HT1080 (cell line): ENCODE measurements at regions not wholly inside any gene's neighbourhood (a gene's known extent, or its start where the extent isn't known, plus 50 kb on each side); places are given as distances from the start of the nearest gene placed in this dataset.

Experiments used
- DNase-seq: peaks from one replicate; pipeline ENCODE4 v3.0.0-alpha.2; 2015; ENCODE audit warnings: low read depth

DNA sequence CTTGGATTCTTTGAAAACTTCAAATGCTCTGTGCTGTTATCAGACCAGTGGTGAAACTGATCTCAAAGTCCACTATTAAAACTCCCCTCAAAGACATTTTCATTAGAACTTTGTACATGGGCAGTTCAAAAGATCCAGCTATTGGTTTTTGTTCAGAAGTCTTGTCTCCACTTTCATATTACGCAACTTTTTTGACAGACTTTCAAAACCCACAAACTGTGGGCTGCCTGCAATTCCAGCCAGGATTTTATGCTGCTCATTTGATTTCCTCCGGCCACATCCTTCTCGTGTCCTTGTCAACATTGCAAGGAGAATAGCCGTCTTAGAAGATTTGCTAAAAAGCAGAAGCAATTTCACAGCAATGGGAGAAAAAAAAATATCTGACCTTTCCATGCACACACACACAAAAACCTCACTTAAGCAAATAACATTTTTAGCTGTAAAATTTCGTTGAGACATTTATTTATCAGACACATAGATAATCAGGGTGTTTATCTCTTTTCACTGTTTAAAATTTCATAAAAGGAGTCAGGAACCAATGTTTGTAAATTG is 1990.5 kb downstream of the MAT2B start:
- peak; percentile 5 for DNase-seq

DNA sequence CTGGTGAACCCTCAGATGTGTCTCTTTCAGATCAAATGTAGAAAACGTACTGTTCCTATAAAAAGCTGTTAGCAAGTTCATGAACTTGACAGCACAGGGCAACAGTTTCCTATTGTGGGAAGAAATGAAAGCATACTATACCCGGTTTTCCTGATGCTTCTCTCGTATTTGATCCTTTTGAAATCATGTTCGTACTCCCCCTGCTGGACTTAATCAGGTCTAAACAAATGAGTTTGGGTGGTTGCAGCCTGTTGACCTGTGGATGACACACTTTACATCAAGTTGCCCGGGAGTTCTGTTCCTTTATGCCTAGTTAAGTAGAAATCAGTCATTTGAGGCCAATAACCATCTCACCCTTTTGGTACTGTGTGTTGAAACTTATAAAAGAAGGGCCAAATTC is 1992.3 kb downstream of the MAT2B start:
- peak; percentile 65 for DNase-seq

DNA sequence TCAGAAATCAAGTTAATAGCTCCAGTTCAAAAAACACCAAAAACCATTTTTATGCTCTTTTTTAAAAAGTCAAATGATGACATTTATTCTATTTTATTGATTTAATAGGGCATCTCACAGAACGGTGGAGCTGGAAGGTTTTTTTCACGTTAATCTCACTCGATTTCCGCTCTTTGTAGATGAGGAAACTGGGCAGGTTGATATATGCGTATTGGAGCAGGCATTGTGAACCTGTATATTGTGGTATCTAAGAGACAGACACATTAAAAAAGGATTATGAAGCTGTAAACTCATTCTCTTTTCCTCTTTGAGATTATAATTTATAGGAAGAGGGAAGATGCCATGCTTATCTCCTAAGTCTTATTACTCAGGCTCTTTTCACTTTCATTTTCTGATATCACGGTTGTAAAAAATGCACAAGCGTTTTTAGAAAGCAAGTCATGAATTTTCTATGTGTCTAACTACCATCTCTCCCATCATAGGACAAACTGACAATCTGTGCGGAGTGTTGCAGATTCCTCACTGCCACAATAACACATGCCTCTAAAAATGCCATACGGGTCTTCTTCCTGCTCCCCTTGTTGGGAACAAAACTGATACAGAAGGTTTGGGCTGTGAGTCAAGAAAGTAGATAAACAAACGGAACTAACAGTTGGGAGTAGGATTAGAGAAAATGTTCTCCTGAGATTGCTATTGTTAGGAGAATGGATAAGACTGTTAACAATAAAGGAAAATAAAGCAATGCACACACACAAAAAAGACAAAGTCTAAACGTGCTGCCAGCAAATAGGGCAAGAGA is 1997.7 kb downstream of the MAT2B start:
- peak; percentile 22 for DNase-seq

DNA sequence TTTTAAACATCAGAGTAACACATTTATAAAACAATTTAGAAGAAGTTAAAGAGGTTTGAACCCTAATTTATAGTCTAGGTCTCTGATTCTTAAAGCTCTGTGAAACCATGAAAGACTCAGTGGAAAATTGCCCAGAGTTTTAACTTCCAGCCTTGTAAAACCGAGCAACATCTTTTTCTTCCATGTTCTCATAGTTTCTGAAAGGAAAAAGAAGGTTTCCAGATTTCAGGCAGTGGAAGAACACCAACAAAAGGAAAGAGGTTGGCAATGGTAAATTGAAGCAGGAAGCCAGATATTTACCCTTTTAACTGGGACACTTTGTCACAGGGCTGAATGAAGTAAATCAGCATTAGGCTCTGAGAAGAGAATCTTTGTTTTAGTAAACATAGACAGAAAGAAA is 1999.3 kb downstream of the MAT2B start:
- no peak for DNase-seq

DNA sequence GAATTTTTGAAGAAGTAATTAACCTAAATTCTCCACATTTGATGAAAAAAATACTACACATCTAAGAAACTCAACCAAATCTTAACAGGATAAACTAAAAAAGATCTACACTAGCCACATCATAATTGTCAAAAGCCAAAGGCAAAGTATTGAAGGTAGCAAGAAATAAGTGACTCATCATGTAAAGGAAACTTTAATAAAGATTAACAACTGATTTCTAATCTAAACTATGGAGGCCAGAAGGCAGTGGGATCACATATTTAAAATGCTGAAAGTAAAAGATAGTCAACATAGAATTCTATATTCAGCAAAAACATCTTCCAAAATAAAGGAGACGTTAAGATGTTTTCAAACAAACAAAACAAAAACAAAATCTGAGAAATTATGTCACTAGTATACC is 2002.9 kb downstream of the MAT2B start:
- no peak for DNase-seq

DNA sequence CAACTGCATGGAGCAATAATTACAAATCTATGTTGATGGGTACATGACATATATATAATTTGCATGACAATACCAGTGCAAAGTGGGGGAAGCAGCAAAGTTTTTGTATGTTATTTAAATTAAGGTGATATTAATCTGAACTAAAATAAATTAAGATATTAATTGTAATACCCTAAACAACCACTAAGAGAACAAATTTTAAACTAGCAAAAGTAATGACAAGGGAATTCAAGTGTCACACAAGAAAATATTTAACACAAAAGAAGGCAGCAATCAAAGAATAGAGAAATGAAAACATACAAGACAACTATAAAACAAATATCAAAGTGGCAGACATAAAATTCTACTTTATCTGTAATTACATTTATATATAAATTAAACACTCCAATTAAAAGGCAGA is 2003.4 kb downstream of the MAT2B start:
- DNase-seq = no peak

DNA sequence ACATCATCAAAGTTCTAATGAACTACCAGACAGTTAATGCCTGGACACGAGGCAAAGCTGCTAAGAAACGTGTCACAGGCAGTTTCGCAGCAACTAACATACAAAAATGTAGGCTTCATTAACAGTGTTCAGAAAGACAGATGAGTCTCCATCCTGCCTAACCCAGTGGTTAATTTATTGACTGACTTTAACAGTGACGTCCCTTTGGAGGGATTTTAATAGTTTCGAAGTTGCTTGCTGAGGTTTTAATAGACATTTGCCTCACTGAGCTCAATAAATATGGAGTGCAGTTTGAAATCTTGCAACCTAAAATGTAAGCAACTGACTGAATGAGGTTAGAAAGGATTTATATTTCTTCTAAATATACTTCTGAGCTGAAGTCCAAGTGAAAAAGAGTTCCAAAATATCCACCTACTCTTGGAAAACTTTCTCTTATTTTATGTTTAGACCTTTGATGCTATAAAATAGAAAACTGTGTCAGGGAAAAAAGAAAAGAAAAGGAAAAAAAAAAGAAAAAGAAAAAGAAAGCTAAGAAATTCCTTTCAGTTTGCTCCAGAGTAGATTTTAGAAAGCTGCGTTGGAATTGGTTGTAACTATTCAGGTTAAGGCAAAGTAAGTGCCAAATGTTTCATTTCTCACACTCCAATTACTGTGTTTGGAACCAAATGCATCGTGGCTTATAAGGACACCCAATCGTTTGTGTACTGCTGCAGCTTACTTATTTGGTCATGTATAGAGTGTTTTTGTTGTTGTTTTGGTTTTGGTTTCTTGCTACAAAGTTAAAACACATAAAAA is 2016.6 kb downstream of the MAT2B start:
- no peak for DNase-seq

DNA sequence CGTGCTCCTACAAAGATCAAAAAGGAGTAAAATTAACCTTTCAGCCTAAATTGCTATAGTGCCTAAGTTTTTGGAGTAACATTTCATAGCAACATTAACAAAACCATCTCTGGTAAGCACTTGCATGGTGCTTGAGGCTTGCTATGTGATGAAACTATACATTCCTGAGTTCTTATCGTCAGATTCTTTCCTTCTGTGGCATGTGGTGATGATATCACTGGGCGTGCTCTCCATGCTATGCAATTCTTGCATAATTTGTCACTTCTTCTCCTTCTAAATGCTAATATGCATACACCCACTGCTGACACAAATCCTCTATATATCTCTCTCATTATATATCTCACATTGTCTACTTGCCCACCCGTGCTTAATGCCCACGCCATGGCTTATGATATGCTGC is 2019.9 kb downstream of the MAT2B start:
- peak; percentile 43 for DNase-seq

DNA sequence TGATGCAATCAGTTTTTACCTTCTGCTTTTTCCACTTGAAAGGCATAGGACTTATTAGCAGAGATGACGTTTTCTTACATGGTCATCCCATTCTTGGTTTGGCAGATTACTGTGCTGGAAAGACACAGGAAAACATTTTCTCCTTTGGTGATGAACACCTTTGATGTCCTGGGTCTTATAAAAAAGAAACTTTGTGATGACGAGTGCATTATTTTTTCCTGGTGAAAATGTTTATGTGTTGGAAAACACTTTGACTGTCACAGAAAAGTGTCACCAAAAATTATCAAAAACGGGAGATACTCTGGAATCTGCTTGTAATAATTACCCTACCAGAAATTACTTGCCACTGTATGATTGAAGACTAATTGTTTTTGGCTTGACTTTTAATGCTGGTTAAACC is 2020.9 kb downstream of the MAT2B start:
- DNase-seq = no peak

DNA sequence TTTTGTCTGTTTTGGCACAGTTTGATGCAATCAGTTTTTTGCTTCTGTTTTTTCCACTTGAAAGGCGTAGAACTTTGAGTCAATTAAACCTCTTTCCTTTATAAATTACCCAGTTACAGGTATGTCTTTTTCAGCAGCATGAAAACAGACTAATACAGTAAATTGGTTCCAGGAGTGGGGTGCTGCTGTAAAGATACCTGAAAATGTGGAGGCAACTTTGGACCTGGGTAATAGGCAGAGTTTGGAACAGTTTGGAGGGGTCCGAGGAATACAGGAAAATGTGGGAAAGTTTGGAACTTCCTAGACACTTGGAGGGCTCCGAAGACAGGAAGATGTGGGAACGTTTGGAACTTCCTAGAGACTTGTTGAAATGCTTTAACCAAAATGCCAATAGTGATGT is 2022.2 kb downstream of the MAT2B start:
- DNase-seq = no peak

DNA sequence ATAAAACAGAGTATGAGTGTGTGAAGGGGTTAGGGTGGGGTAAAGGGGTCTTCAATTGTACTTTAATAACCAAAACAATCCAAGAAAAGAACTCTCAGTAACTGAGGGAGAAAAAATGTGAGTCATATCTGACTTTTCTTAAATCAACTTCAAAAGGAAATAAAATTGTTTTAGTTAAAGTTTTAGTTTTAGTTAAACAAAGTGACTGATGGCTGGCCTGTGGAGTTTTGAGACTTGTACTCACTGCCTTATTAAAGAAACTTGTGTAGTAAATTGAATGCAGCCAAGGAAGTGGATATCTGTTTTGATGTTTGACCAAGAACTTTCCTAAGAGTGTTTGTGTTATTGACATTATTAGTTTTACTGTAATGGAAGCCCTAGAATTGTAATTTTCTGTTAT is 2032.6 kb downstream of the MAT2B start:
- no peak for DNase-seq

DNA sequence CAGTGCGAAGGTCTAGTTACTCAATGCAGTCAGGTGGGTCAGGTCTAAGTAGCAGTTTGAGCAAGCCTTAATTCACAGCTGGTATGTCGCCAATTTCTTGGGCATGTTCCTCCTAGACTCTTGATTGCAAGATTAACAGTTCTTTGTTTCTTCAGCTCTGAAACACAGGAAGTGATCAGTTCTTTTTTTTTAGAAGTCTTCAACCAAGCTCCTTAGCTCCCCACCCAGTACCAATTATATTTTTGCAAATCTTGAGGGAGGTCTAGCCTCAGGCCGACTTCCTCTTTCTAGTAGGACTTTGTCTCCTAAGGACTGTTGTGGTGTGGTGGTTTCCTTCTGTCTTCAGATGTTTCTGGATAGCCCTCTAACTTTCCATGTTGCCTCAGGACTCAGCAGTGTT is 2054.2 kb downstream of the MAT2B start:
- DNase-seq = no peak

DNA sequence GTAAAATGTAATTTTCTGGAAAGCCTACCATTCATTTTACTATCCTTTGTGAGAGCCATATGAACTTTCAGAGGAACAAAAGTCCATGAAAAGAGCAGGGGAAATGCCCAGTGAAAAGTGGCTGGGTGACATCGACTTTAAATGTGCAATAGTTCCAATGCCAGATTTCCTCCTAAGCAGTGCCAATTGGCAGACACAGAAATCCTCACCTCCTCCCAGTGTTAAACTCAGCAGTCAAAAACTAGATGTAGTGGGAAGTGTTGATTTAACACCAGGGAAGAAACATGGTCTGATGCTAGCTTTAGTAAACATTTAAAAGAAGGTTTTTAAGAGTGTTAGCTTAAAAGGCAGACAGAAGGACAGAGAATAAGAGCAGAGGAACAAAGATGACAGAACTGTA is 2055.2 kb downstream of the MAT2B start:
- DNase-seq = no peak

DNA sequence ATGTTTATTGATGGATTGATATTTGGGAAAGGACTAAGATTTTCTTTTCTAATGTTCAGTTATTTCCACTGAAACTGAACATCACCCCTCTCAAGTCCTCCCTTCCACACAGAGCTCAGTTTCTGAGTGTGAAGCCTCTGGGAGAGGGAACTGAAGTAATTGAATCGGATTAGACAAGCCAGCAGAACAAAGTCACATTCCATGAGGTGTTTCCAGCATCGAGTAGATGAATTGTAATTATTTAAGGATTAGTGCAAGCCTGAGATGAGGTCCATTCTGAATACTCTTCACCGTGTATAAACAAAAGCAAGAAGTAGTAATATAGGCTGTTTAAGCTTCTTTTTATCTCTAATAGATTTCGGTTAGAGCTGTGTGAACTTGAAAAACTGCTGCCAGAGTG is 2060.5 kb downstream of the MAT2B start:
- no peak for DNase-seq

DNA sequence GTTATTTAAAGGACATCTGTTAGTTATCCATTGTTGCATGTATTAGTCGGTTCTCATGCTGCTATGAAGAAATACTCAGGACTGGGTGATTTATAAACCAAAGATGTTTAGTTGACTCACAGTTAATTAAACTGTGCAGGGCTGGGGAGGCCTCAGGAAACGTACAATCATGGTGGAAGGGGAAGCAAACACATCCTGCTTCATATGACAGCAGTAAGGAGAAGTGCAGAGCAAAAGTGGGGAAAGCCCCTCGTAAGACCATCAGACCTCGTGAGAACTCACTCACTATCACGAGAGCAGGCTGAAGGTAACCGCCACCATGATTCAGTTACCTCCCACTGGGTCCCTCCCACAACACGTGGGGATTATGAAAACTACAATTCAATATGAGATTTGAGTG is 2064.1 kb downstream of the MAT2B start:
- no peak for DNase-seq

DNA sequence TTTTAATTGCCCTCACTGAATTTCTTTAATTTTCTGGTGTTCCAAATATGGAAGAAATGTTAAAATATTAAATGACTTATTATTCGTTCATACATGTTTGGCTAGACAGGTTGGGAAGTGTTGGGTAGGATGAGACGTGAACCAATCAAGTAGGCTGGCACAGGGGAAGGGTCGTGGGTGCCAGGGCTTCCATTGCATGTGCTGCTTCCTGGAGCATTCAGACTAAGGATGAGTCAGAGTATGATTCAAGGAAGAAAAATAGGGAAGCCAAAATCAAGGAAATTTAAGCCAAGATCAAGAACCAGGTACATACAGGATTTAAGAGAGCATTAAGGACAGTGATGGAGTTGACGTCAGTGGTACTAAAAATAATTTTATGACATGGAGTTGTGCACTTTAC is 2068.0 kb downstream of the MAT2B start:
- peak; percentile 61 for DNase-seq

DNA sequence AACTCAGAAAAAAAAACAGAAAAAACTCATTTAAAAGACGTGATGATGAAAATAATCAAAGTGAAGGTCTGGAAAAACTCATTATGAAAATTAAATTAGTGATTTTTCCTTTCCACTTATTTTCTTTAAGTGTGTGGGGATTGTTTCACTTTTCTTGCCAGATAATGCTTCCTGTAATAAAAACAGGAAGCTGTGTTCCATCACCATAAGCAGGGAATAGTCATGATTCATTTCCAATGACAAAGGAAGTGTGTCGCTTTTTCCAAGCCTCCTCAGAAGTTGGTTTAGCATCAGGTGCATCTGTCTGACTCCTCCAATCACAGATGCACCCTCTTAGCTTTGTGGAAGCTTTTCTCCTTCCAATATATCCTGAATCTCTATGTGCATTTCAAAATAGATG is 2068.7 kb downstream of the MAT2B start:
- peak; percentile 44 for DNase-seq

DNA sequence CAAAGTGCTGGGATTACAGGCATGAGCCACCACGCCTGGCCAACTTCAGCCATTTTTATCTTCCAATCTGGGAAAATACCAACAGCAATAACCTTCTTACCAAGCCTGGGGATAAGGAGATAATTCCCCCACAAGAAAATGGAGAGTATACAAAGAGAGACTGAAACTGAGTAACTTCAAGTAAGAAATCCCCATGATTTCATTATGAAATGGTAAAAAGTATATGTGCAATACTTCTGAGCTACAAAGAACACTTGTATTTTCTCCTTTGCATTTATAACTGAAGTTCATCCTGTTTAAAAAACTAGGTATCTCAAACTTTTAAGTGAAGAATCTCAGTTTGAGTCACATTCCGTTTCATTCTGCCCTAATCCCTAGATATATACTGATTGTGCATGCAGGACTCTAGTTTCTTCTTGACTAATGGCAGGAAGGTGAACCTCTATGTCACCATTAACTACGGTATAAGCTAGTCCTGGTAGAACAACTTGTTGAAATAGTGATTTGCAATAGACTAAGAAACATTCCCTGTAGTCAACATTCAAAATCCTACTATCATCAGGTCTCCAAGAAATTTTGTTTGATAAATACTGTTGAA is 2071.4 kb downstream of the MAT2B start:
- no peak for DNase-seq

DNA sequence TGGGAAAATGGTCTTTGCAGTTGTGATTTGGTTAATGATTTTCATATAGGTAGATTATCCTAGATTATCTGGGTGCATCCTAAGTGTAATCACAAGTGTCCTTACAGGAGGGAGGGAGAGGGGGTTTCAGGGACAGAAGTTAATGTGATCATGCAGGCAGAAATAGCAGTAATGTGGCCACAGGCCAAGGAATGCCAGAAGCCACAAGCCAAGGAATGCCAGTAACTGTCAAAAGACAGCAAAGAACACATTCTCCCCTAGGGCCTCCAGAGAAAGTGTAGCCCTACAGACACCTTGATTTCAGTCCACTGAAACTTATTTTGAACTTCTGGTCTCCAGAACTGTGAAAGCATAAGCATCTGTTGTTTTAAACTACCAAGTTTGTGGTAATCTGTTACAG is 2074.5 kb downstream of the MAT2B start:
- peak; percentile 44 for DNase-seq

DNA sequence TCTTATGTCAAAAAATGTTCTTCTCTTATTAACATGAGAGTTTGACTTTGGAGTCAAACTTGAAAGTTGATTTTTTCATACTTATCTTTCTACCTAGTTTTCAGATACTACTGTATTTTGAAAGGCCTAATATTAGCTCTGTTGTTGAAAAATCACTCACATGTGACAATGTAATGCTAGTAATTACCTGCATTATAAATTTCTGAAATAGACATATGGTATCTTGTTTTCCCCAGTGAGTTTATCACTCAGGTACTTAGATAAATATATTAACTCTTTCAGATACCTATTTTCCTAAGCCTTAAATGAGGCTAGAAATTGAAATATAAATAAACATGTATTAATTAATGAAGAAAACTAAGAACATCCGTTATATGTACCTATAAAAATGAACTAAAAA is 2089.3 kb downstream of the MAT2B start:
- no peak for DNase-seq

DNA sequence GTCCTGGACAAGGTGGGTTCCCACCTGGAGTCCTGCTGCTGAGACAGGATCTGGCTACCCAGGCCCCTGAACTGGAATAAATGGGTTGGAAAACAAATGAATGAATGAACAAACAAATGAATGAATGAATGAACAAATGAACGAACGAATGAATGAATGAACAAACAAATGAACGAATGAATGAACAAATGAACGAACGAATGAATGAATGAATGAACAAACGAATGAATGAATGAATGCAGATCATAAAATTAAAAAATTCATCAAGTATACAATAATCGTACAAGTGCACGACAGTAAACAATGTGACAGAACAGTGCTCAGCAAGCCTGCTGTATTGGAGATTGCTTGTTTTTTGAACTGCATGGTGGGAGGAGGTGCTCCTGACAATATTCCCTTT is 2097.1 kb downstream of the MAT2B start:
- no peak for DNase-seq

DNA sequence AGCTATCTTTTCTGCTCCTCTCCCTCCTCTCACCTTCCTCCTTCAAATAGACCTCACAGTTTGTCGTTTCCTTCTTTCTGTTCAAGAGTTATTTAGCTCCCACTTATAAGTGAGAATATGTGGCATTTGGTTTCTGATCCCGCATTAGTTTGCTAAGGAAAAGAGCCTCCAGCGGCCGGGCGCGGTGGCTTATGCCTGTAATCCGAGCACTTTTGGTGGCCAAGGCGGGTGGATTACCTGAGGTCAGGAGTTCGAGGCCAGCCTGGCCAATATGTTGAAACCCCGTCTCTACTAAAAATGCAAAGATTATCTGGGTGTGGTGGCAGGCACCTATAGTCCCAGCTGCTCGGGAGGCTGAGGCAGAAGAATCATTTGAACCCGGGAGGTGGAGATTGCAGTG is 2101.6 kb downstream of the MAT2B start:
- no peak for DNase-seq
